Activated naive CD8-positive, alpha-beta T cell (primary cell): ENCODE measurements at regions not wholly inside any gene's neighbourhood (a gene's known extent, or its start where the extent isn't known, plus 50 kb on each side); places are given as distances from the start of the nearest gene placed in this dataset.
"Not testable (repeated sequence)": the region's sequence is repeated elsewhere in the genome, so short reads cannot be mapped to it uniquely, and the experiment has no call there.

ENCODE experiments used
- H3K27ac Mint-ChIP-seq: one replicate; pipeline ENCODE4 v1.8.0; 2021; ENCODE audit warnings: mixed read lengths
- H3K27me3 Mint-ChIP-seq: one replicate; pipeline ENCODE4 v1.8.0; 2021; ENCODE audit warnings: mixed read lengths
- H3K36me3 Mint-ChIP-seq: one replicate; pipeline ENCODE4 v1.8.0; 2021; ENCODE audit warnings: mixed read lengths
- H3K4me1 Mint-ChIP-seq: one replicate; pipeline ENCODE4 v1.8.0; 2021; ENCODE audit warnings: low read depth, mixed read lengths
- H3K4me3 Mint-ChIP-seq: one replicate; pipeline ENCODE4 v1.8.0; 2021; ENCODE audit warnings: mild to moderate bottlenecking, mixed read lengths
- H3K9me3 Mint-ChIP-seq: one replicate; pipeline ENCODE4 v1.8.0; 2021; ENCODE audit warnings: low read depth, mixed read lengths

DNA sequence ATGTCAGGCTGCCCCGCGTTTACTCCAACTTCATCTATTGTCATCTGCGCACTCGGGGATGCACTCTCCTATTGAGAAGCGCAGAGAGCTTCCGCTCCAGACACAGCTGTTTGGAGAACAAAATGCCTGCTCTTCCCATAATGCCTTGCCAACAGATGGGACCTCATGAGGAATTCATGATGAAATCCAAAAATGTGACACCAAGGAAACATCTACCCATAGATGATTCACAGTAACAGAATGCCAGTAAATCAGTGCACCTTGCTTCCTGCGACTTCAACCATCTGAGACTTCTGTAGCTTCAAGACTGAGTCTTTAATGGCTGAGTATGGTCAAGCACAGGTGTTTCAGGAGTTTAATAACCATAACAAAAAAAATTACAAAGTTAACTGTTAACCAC, 1144.9 kb upstream of the GOT2 start:
- Mint-ChIP-seq H3K36me3 (no peaks in the 10 kb centered on the region), H3K27ac (no peak overlapping the region), H3K4me1 (no peaks in the 10 kb centered on the region), H3K4me3 (no peak overlapping the region), H3K27me3 (no peaks in the 10 kb centered on the region), H3K9me3 (peaks cover 13% of the 10 kb centered on the region)

DNA sequence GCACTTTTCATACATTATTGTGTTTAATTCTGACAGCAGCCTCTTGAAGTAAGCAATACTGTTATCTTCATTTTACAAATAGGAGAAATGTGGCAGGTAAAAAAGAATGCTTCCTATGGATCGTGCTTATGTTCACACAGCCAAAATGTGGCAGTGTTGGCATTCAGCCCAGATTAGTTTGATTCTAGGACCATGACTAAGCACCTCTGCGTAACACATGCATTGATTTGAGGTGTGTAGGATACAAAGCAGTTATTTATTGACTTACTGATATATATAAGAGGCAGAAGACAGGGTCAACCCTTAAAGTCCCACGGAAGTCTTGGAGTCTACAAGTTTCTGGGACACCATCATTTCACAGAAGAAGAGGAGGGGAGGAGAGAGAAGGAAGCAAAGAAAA, 1144.4 kb upstream of the GOT2 start:
- Mint-ChIP-seq H3K9me3 (peaks cover 17% of the 10 kb centered on the region), H3K27ac (no peak overlapping the region), H3K27me3 (no peaks in the 10 kb centered on the region), H3K36me3 (no peaks in the 10 kb centered on the region), H3K4me3 (no peak overlapping the region), H3K4me1 (no peaks in the 10 kb centered on the region)

DNA sequence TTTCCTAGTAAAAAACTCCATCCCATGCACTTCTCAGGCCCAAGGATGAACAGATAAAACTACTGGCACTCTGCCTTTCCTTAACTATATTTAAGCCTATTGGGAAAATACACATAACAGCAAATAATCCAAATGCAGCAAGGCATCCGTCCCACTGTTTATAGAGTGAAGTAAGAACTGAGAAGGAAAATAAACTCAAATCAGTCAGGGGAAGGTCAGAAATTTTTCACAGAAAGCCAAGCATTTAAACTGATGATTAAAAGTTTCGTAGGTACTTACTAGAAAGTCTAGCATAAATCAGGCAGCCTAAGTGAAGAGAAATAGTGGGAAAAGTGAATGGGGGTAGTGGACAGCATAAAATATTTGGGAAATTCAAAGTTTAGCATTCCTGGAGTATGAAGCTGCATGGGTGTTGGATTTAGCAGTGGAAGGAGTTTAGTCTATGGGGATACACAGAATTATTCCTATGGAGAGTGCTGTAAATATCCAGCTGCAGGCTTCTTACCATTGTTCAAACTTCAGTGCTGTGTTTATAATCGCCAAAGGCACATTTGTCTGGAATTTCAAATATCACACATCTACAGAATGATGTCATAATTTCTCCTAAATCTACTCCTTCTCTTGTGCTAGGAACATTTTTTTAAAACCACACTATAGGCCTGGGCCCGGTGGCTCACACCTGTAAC, 1131.0 kb upstream of the GOT2 start:
- no peak overlapping the region for H3K4me3 Mint-ChIP-seq
- peaks cover 21% of the 10 kb centered on the region for H3K9me3 Mint-ChIP-seq
- H3K4me1 Mint-ChIP-seq = no peaks in the 10 kb centered on the region
- no peak overlapping the region for H3K27ac Mint-ChIP-seq
- no peaks in the 10 kb centered on the region for H3K27me3 Mint-ChIP-seq
- no peaks in the 10 kb centered on the region for H3K36me3 Mint-ChIP-seq

DNA sequence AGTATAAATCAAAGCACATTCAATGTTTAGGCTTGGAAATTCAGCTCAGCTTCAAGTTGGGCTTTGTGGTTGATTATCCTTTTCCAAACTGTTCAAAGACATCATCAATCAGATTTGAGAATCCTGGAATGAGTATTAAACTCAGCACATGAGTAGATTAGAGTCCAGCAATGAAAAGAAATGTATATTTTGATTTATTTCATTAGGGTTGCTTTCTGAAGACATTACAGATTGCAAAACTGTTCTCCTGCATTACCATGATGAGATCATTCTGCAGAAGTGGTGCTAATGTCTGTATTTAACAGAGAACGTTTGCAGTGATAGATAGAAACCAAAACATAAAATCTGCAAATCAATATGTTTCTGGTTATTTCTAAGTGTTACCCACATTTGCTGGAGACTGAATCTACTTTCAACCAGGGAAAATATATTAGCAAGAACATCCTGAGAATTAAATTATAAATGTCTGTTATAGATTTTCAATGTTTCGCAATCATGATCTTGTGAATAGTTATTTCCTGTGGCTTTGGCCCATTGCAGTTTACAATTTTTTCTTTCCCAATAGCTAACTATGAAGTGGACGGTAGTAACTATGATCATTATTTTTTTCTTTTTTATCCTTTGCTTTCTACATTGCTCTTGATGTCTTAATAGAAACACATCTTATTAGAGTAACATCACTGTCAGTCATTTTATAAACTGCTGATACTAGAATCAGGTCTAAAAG, 1125.7 kb upstream of the GOT2 start:
- no peaks in the 10 kb centered on the region for H3K36me3 Mint-ChIP-seq
- H3K4me1 Mint-ChIP-seq = no peaks in the 10 kb centered on the region
- H3K4me3 Mint-ChIP-seq = no peak overlapping the region
- H3K9me3 Mint-ChIP-seq = peaks cover 16% of the 10 kb centered on the region
- no peak overlapping the region for H3K27ac Mint-ChIP-seq
- no peaks in the 10 kb centered on the region for H3K27me3 Mint-ChIP-seq

DNA sequence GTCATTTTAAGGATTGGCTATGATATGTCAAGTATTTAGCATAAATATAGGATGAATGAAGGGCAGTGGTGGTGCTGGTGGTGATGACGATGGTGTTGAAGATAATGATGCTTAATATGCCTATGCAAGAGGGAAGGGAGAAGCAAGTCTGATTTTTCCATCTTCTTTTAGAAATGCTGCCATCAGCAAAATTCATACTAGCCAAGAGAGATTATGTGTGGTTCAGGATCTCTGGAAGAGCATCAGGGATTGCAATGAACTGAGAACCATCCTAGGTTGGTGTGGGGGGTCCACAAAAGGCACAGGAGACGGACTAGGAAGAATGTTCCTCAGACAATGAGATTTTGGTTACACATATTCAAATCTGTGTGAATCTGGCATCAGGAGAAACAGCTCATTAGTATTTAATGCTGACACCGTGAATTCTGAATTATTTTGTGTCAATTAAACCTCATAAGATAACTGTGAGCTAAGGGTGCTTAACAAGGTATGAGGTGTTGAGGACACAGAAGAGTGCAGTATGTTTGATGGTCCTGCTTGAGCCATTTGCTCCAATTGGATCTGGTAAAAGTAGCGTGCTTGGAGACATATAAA, 1120.8 kb upstream of the GOT2 start:
- peaks cover 2% of the 10 kb centered on the region for H3K27me3 Mint-ChIP-seq
- H3K36me3 Mint-ChIP-seq = no peaks in the 10 kb centered on the region
- H3K27ac Mint-ChIP-seq = no peak overlapping the region
- peaks cover 7% of the 10 kb centered on the region for H3K9me3 Mint-ChIP-seq
- no peaks in the 10 kb centered on the region for H3K4me1 Mint-ChIP-seq
- H3K4me3 Mint-ChIP-seq = no peak overlapping the region

DNA sequence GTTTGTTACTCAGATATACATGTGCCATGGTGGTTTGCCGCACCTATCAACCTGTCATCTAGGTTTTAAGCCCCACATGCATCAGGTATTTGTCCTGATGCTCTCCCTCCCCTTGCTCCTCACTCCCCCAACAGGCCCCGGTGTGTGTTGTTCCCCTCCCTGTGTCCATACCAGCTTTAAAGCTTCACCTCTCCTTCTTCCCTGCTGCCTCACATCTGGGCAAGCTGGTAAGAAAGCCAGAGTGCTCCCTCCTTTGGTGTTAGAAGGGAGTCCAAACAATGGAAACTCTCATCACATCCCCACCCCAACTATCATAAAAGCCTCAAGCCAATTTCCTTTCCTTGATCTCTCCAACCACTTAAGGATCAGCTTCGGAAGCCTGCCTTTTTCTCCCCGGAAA, 1115.6 kb upstream of the GOT2 start:
- Mint-ChIP-seq H3K4me3 (no peak overlapping the region), H3K4me1 (no peaks in the 10 kb centered on the region), H3K9me3 (peaks cover 8% of the 10 kb centered on the region), H3K36me3 (no peaks in the 10 kb centered on the region), H3K27ac (no peak overlapping the region), H3K27me3 (peaks cover 2% of the 10 kb centered on the region)

DNA sequence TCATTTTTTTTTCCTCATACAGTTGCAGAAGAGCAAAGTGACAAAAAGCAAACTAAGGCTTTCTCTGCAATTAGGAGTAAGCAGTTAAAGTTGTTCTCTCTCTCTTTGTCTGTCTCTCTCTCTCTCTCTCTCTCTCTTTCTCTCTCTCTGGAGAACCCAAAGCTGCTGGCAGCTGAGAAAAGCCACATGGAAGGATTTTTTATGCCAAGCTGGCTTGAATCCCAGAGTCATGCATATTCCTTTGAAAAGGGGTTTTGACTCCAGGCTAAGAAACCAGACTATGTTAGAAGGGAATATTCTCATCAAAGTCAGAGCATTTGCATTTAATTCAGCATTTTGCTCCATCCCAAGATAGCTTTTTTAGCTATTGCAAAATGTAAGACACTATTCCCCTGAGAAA, 1114.2 kb upstream of the GOT2 start:
- Mint-ChIP-seq H3K27ac (no peak overlapping the region), H3K4me3 (no peak overlapping the region), H3K36me3 (no peaks in the 10 kb centered on the region), H3K27me3 (peaks cover 2% of the 10 kb centered on the region), H3K9me3 (peaks cover 11% of the 10 kb centered on the region), H3K4me1 (no peaks in the 10 kb centered on the region)

DNA sequence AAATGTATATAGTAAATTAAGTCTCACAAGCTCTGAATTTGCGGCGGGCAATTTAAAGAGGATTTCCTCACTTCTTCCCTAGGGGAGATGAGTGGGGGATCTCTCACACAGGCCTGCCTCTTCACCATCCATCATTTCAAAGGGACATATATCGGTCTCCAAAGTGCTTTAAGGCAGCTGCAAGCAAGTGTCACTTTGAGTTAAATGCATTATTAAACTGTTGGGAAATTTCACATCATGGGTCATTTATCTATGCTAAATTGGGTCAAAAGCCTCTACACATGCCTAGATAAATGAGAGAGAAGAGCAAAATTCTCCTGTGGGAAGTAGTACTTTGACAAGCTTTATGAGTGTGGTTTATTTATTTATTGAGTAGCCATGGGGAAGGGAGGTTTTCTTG, 1106.1 kb upstream of the GOT2 start:
- Mint-ChIP-seq H3K4me3 (no peak overlapping the region), H3K27ac (no peak overlapping the region), H3K27me3 (no peaks in the 10 kb centered on the region), H3K36me3 (peaks cover 3% of the 10 kb centered on the region), H3K9me3 (peaks cover 12% of the 10 kb centered on the region), H3K4me1 (no peaks in the 10 kb centered on the region)

DNA sequence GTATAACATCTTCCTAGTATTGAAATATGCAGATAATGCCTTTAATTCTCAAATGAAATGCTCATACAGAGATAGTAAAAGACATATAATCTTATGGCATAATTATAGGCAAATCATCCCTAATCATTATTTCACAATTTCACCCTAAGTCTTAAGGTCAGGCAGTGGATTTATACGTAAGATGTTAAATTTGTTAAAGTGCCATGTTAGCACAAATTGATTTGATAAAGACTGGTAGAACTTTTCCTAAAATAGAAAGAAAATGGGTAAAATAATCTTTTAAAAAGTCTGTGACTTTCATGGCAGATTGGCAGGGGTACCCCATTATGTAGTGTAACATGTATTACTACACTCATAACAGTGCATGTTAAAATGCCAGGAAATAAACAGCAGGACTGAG, 1092.7 kb upstream of the GOT2 start:
- Mint-ChIP-seq H3K27ac (no peak overlapping the region), H3K36me3 (no peaks in the 10 kb centered on the region), H3K4me1 (no peaks in the 10 kb centered on the region), H3K27me3 (no peaks in the 10 kb centered on the region), H3K4me3 (no peak overlapping the region), H3K9me3 (peaks cover 19% of the 10 kb centered on the region)

DNA sequence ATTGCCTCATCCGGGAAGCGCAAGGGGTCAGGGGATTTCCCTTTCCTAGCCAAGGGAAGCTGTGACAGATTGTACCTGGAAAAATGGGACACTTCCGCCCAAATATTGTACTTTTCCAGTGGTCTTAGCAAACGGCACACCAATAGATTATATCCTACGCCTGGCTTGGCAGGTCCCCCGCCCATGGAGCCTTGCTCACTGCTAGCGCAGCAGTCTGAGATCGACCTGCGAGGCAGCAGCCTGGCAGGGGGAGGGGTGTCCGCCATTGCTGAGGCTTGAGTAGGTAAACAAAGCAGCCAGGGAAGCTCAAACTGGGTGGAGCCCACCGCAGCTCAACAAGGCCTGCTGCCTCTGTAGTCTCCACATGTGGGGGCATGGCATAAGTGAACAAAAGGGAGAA, 1075.4 kb upstream of the GOT2 start:
- H3K27me3 Mint-ChIP-seq, H3K27ac Mint-ChIP-seq, H3K4me3 Mint-ChIP-seq, H3K36me3 Mint-ChIP-seq, H3K4me1 Mint-ChIP-seq: not testable (repeated sequence)
- peaks cover 21% of the 10 kb centered on the region for H3K9me3 Mint-ChIP-seq

DNA sequence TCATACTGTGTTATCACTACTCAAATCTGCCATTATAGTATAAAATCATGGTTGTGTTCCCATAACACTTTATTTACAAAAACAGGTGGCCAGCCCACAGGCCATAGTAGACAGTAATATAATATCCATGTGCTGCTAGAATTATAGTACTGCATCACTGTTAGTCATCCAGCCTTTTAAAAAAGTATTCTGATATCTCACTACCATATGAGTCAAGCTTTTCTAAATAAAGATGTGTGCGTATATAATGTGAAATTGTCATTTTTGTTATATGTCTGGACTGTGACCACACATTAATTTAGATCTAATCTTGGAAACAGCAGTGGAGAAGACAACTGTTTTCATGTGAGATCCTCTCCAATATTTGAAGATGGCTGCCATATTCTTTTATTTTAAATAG, 1049.1 kb upstream of the GOT2 start:
- no peak overlapping the region for H3K27ac Mint-ChIP-seq
- no peaks in the 10 kb centered on the region for H3K27me3 Mint-ChIP-seq
- H3K4me3 Mint-ChIP-seq = no peak overlapping the region
- H3K36me3 Mint-ChIP-seq = no peaks in the 10 kb centered on the region
- peaks cover 28% of the 10 kb centered on the region for H3K9me3 Mint-ChIP-seq
- no peaks in the 10 kb centered on the region for H3K4me1 Mint-ChIP-seq

DNA sequence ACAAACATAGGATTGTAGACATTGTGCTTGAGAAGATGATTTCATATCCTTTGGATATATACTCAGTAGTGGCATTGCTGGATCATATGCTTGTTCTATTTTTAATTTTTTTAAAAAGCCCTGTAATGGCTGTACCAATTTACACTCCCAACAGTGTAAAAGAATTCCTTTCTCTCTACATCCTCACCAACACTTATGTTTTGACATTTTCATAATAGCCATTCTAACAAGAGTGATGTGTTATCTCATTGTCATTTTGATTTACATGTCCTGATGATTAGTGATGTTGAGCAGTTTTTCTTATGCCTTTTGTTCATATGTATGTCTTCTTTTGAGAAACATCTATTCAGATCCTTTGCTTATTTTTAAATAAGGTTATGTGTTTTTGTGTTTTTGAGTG, 1039.2 kb upstream of the GOT2 start:
- Mint-ChIP-seq H3K36me3 (no peaks in the 10 kb centered on the region), H3K4me3 (no peak overlapping the region), H3K27ac (no peak overlapping the region), H3K9me3 (no peaks in the 10 kb centered on the region), H3K4me1 (no peaks in the 10 kb centered on the region), H3K27me3 (no peaks in the 10 kb centered on the region)

DNA sequence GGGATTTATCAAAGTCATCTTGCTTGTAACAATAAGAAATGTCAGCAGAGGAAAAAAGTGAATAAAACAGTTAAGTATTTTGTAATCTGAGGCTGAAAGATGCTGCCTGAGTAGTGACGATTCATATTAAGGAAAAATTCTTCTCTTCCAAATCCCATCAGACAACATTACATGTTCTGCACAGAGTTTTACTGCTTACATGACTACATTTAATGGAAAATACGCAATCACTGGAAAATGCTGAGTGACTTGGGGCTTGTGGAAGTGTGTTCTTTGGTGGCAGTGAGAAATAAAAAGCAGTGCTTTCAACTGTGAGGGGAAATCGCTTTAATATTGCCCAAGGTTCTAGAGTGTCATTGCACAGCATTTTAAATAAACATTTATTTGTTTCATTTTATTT, 1025.2 kb upstream of the GOT2 start:
- H3K36me3 Mint-ChIP-seq = no peaks in the 10 kb centered on the region
- no peaks in the 10 kb centered on the region for H3K4me1 Mint-ChIP-seq
- no peak overlapping the region for H3K27ac Mint-ChIP-seq
- H3K9me3 Mint-ChIP-seq = peaks cover 16% of the 10 kb centered on the region
- no peak overlapping the region for H3K4me3 Mint-ChIP-seq
- no peaks in the 10 kb centered on the region for H3K27me3 Mint-ChIP-seq

DNA sequence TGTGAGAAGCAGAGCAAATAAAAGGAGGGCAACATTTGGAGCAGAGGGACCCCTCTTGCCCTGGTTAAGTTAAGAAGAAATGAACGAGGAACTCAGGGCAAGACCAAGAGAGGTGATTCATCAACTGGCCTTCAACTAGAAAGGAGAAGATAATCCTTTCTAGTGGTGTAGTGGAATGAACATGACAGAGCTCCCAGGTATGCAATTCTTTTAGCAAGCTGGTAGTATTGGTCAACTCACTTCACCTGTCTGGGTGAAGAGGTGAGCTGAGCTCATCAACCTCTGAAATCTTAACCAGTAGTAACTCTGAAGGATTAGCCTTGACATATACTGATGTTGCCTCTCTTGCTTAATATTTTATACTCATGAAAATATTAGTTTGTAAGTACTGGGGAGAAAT, 1024.7 kb upstream of the GOT2 start:
- Mint-ChIP-seq H3K4me3 (no peak overlapping the region), H3K36me3 (no peaks in the 10 kb centered on the region), H3K27me3 (no peaks in the 10 kb centered on the region), H3K4me1 (no peaks in the 10 kb centered on the region), H3K9me3 (peaks cover 16% of the 10 kb centered on the region), H3K27ac (no peak overlapping the region)

DNA sequence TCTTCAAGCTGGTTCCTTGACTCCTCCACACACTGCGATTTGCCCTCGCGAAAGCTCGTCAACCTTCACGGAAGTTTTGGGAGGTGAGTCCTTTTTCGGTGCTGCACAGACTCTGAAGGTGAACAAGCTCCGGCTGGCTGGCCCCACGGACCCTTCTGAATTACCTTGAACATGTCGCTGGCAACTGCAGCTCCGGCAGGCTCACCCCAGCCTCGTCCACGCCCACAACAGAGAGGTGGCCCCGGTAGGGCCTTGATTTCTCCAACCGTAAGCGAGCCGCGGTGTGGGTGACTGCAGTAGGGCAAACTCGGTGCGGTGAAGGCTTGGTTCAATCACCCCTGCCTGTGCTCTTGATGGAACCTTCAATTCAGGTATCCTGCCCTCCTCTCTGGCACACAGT, 1020.7 kb upstream of the GOT2 start:
- no peaks in the 10 kb centered on the region for H3K36me3 Mint-ChIP-seq
- no peak overlapping the region for H3K4me3 Mint-ChIP-seq
- no peak overlapping the region for H3K27ac Mint-ChIP-seq
- H3K4me1 Mint-ChIP-seq = no peaks in the 10 kb centered on the region
- H3K27me3 Mint-ChIP-seq = no peaks in the 10 kb centered on the region
- H3K9me3 Mint-ChIP-seq = peaks cover 12% of the 10 kb centered on the region
